SU-DHL-6 (cell line): ENCODE measurements at regions not wholly inside any gene's neighbourhood (a gene's known extent, or its start where the extent isn't known, plus 50 kb on each side); places are given as distances from the start of the nearest gene placed in this dataset.

Experiments used
- CTCF ChIP-seq: fragments of 200-600 bp; sonication (generic); IDR thresholded peaks from one replicate; pipeline ENCODE4 v1.5.1; 2017; ENCODE audit warnings: antibody characterized with exemption, mild to moderate bottlenecking, low read length, moderate library complexity; ENCODE audit not compliant: insufficient read depth, poor library complexity, severe bottlenecking
- EZH2phosphoT487 ChIP-seq: fragments of 200-600 bp; sonication (generic), shearing (Covaris generic); conservative IDR thresholded peaks from 2 replicates; pipeline ENCODE4 v1.6.1; 2018; ENCODE audit warnings: mild to moderate bottlenecking, antibody characterized with exemption, low read length, moderate library complexity, mixed read lengths

- TF ChIP-seq CTCF (no peak), EZH2phosphoT487 (no peak)
Observed at GRCh38 chr15:69652751-69653305, 200.2 kb downstream of the RPLP1 start.
